HCT116 (cell line): ENCODE measurements at regions not wholly inside any gene's neighbourhood (a gene's known extent, or its start where the extent isn't known, plus 50 kb on each side); places are given as distances from the start of the nearest gene placed in this dataset.

Experiments
- ATAC-seq: fragments of 200-7000 bp; cut with Tn5 transposase; 2 replicates; pipeline ENCODE4 v1.9.1; 2020; ENCODE audit warnings: mild to moderate bottlenecking, moderate library complexity
- BruUV-seq: library from RNA; stranded (reverse); fragments of 400-500 nt; replicated peaks from 2 replicates; lab custom pipeline; 2021; lab: Mats Ljungman, UMichigan
- CTCF ChIA-PET: fragments of 300-600 bp; sonication (Branson Sonifier 250); formaldehyde crosslinking; loops from one replicate; lab custom pipeline; 2021; ENCODE audit warnings: antibody characterized with exemption; lab: Charles Lee
- POLR2A ChIA-PET: fragments of 300-600, 350-600 bp; sonication (Branson Sonifier 250); formaldehyde crosslinking; loops from one replicate; lab custom pipeline; 2021; ENCODE audit warnings: antibody characterized with exemption; lab: Charles Lee
- RAD21 ChIA-PET, 2 experiments: fragments of 300-600 bp; sonication (Branson Sonifier 250); formaldehyde crosslinking; loops; one replicate each; lab custom pipeline; 2023; ENCODE audit warnings: low total read pairs in 2 of 2; ENCODE audit not compliant: uncharacterized antibody in 2 of 2, unreplicated experiment in 2 of 2, low non-redundant PET in 1 of 2; lab: Charles Lee
- DNase-seq: peaks from one replicate; pipeline ENCODE4 v3.0.0-alpha.2; 2010; ENCODE audit warnings: low read depth, low spot score
- H2AFZ ChIP-seq: fragments of 200-600 bp; shearing (Covaris generic), sonication (generic); 2 replicates; pipeline ENCODE4 v1.6.1; 2017; ENCODE audit warnings: low read depth, mixed run types, mixed read lengths, antibody characterized with exemption, low read length; ENCODE audit not compliant: poor library complexity, severe bottlenecking
- H3K27ac ChIP-seq: 2 replicates; pipeline ENCODE4 v1.5.1; 2012; ENCODE audit warnings: low read depth, low read length
- H3K27me3 ChIP-seq: fragments of 200-600 bp; sonication (generic); 2 replicates; pipeline ENCODE4 v1.6.1; 2016; ENCODE audit warnings: mixed run types, low read length, mixed read lengths; ENCODE audit not compliant: insufficient read depth
- H3K36me3 ChIP-seq, 2 experiments: fragments of 200-500 bp in 1 of 2; fragments of 200-600 bp in 1 of 2; sonication (Bioruptor generic) in 1 of 2; sonication (generic) in 1 of 2; 2 replicates each; pipeline versions ENCODE4 v1.5.1 to v1.6.1; 2014 to 2016; ENCODE audit warnings: low read length in 2 of 2, inconsistent platforms in 1 of 2, mixed read lengths in 1 of 2, mixed run types in 1 of 2; ENCODE audit not compliant: insufficient read depth in 2 of 2, control insufficient read depth in 1 of 2
- H3K4me1 ChIP-seq, 2 experiments: fragments of 200-600 bp in 1 of 2; sonication (generic) in 1 of 2; 2 replicates each; pipeline versions ENCODE4 v1.5.1 to v1.6.1; 2012 to 2017; ENCODE audit warnings: low read length in 2 of 2, inconsistent platforms in 1 of 2, mild to moderate bottlenecking in 1 of 2, mixed read lengths in 1 of 2, mixed run types in 1 of 2, moderate library complexity in 1 of 2; ENCODE audit not compliant: insufficient read depth in 2 of 2, control insufficient read depth in 1 of 2
- H3K4me2 ChIP-seq: fragments of 200-600 bp; sonication (generic); 2 replicates; pipeline ENCODE4 v1.6.1; 2017; ENCODE audit warnings: mixed run types, low read length, mixed read lengths
- H3K4me3 ChIP-seq, 2 experiments: fragments of 200-600 bp in 1 of 2; sonication (generic) in 1 of 2; replicated peaks in 1 of 2; 2 replicates each; pipeline ENCODE4 v1.5.1; 2011 to 2016; ENCODE audit warnings: low read length in 2 of 2, control low read depth in 1 of 2, low read depth in 1 of 2, mild to moderate bottlenecking in 1 of 2, mixed read lengths in 1 of 2, mixed run types in 1 of 2
- H3K79me2 ChIP-seq: fragments of 200-600 bp; sonication (generic); 2 replicates; pipeline ENCODE4 v1.6.1; 2017; ENCODE audit warnings: mild to moderate bottlenecking, mixed run types, low read length, moderate library complexity, mixed read lengths; ENCODE audit not compliant: insufficient read depth
- H3K9ac ChIP-seq: fragments of 200-600 bp; sonication (generic); 2 replicates; pipeline ENCODE4 v1.6.1; 2016; ENCODE audit warnings: low read length, mixed read lengths
- H3K9me2 ChIP-seq: fragments of 200-600 bp; sonication (generic), shearing (Covaris generic); 2 replicates; pipeline ENCODE4 v1.6.1; 2017; ENCODE audit warnings: mixed run types, mild to moderate bottlenecking, moderate library complexity; ENCODE audit not compliant: insufficient read depth
- H3K9me3 ChIP-seq, 2 experiments: fragments of 200-500 bp in 1 of 2; fragments of 200-600 bp in 1 of 2; sonication (Bioruptor generic) in 1 of 2; sonication (generic) in 1 of 2; 2 replicates each; pipeline ENCODE4 v1.6.1; 2014 to 2017; ENCODE audit warnings: low read length in 2 of 2, mixed read lengths in 2 of 2, inconsistent platforms in 1 of 2, low read depth in 1 of 2, mild to moderate bottlenecking in 1 of 2, mixed run types in 1 of 2, moderate library complexity in 1 of 2; ENCODE audit not compliant: control insufficient read depth in 1 of 2, insufficient read depth in 1 of 2
- H4K20me1 ChIP-seq: fragments of 200-600 bp; sonication (generic), shearing (Covaris generic); 2 replicates; pipeline ENCODE4 v1.6.1; 2017; ENCODE audit warnings: mixed run types, mild to moderate bottlenecking, moderate library complexity; ENCODE audit not compliant: insufficient read depth
- CBX3 ChIP-seq: IDR thresholded peaks from 2 replicates; pipeline ENCODE4 v1.6.1; 2012; ENCODE audit warnings: low read depth
- EGR1 ChIP-seq: IDR thresholded peaks from 2 replicates; pipeline ENCODE4 v1.6.1; 2012; ENCODE audit warnings: low read depth
- ELF1 ChIP-seq: IDR thresholded peaks from 2 replicates; pipeline ENCODE4 v1.6.1; 2012; ENCODE audit warnings: low read depth, borderline replicate concordance
- EZH2phosphoT487 ChIP-seq: fragments of 200-600 bp; IDR thresholded peaks from 2 replicates; pipeline ENCODE4 v1.6.1; 2018; ENCODE audit warnings: antibody characterized with exemption, borderline replicate concordance
- FOSL1 ChIP-seq: IDR thresholded peaks from 2 replicates; pipeline ENCODE4 v1.6.1; 2012; ENCODE audit warnings: low read depth
- POLR2AphosphoS5 ChIP-seq: IDR thresholded peaks from 2 replicates; pipeline ENCODE4 v1.6.1; 2011; ENCODE audit warnings: mild to moderate bottlenecking, low read depth, low read length, moderate library complexity
- RAD21 ChIP-seq: IDR thresholded peaks from 2 replicates; pipeline ENCODE4 v1.6.1; 2012; ENCODE audit warnings: low read depth, mild to moderate bottlenecking
- SIN3A ChIP-seq: IDR thresholded peaks from 2 replicates; pipeline ENCODE4 v1.6.1; 2012; ENCODE audit warnings: low read depth
- SP1 ChIP-seq: IDR thresholded peaks from 2 replicates; pipeline ENCODE4 v1.6.1; 2012; ENCODE audit warnings: low read depth
- TCF7L2 ChIP-seq: IDR thresholded peaks from 2 replicates; pipeline ENCODE4 v1.7.0; 2011; ENCODE audit warnings: borderline replicate concordance, inconsistent platforms; ENCODE audit not compliant: insufficient read depth, insufficient read length; ENCODE audit errors: extremely low read depth
- YY1 ChIP-seq: IDR thresholded peaks from 2 replicates; pipeline ENCODE4 v1.6.1; 2011; ENCODE audit warnings: low read length, low read depth, moderate library complexity, mild to moderate bottlenecking; ENCODE audit not compliant: insufficient replicate concordance; ENCODE audit errors: extremely low read depth
- ZNF274 ChIP-seq: fragments of 200-500 bp; sonication (Bioruptor generic); IDR thresholded peaks from 2 replicates; pipeline ENCODE4 v1.6.1; 2014; ENCODE audit warnings: mild to moderate bottlenecking, low read depth, low read length, inconsistent platforms
- intact Hi-C: fragments of 100-400 bp; cut with micrococcal nuclease; formaldehyde crosslinking; loops from 2 replicates; pipeline ENCODE4 v1.10.0; 2022
- TF ChIP-seq, protein P1 (sequence below), 3 experiments: fragments of 200-600 bp in 1 of 3; sonication (generic) in 1 of 3; IDR thresholded peaks in 2 of 3; conservative IDR thresholded peaks in 1 of 3; 2 replicates each; pipeline ENCODE4 v1.5.1; 2012 to 2017; ENCODE audit warnings: low read depth in 2 of 3, low read length in 2 of 3, antibody characterized with exemption in 1 of 3, borderline replicate concordance in 1 of 3, control low read depth in 1 of 3, mild to moderate bottlenecking in 1 of 3, mixed read lengths in 1 of 3, mixed run types in 1 of 3, moderate library complexity in 1 of 3; ENCODE audit not compliant: insufficient read depth in 1 of 3
- TF ChIP-seq, protein P2 (sequence below): IDR thresholded peaks from 2 replicates; pipeline ENCODE4 v1.6.1; 2012; ENCODE audit warnings: low read depth

GRCh38 chr14:65346895-65347294 lies 65.6 kb upstream of the FUT8 start:
- Histone ChIP-seq H3K4me2 (no peak overlapping the region), H3K79me2 (no peaks in the 10 kb centered on the region), H3K9me3 (no peaks in the 10 kb centered on the region), H3K36me3 (no peaks in the 10 kb centered on the region), H3K27me3 (no peaks in the 10 kb centered on the region), H2AFZ (no peak overlapping the region), H3K9ac (no peak overlapping the region), H3K9me2 (no peaks in the 10 kb centered on the region), H3K27ac (no peak overlapping the region), H3K4me1 (no peaks in the 10 kb centered on the region), H3K4me3 (no peak overlapping the region), H4K20me1 (no peaks in the 10 kb centered on the region)
- ChIA-PET RAD21 (interaction anchor here in 1 of 2 experiments (0.5 kb wide), 1 partner anchor 110 kb away, joined by 3 read pairs; no protein-coding TSS in a partner anchor), POLR2A (no interaction called here), CTCF (no interaction called here)
- no TSS peak for BruUV-seq
- no peak for TF ChIP-seq ZNF274
- TF ChIP-seq FOSL1: no peak
- no peak for TF ChIP-seq EZH2phosphoT487
- no peak for TF ChIP-seq TCF7L2
- no peak for TF ChIP-seq YY1
- TF ChIP-seq RAD21: no peak
- TF ChIP-seq EGR1: no peak
- TF ChIP-seq, protein P1, sequence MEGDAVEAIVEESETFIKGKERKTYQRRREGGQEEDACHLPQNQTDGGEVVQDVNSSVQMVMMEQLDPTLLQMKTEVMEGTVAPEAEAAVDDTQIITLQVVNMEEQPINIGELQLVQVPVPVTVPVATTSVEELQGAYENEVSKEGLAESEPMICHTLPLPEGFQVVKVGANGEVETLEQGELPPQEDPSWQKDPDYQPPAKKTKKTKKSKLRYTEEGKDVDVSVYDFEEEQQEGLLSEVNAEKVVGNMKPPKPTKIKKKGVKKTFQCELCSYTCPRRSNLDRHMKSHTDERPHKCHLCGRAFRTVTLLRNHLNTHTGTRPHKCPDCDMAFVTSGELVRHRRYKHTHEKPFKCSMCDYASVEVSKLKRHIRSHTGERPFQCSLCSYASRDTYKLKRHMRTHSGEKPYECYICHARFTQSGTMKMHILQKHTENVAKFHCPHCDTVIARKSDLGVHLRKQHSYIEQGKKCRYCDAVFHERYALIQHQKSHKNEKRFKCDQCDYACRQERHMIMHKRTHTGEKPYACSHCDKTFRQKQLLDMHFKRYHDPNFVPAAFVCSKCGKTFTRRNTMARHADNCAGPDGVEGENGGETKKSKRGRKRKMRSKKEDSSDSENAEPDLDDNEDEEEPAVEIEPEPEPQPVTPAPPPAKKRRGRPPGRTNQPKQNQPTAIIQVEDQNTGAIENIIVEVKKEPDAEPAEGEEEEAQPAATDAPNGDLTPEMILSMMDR (IDR thresholded peaks at IDR 0.05 in 2 of 3, conservative IDR thresholded peaks at IDR 0.05 in 1 of 3; ENCODE audit: borderline replicate concordance in 1 of 3, insufficient read depth in 1 of 3, low read depth in 2 of 3, low read length in 2 of 3): no peak
- no peak for TF ChIP-seq SP1
- TF ChIP-seq CBX3: no peak
- TF ChIP-seq, protein P2, sequence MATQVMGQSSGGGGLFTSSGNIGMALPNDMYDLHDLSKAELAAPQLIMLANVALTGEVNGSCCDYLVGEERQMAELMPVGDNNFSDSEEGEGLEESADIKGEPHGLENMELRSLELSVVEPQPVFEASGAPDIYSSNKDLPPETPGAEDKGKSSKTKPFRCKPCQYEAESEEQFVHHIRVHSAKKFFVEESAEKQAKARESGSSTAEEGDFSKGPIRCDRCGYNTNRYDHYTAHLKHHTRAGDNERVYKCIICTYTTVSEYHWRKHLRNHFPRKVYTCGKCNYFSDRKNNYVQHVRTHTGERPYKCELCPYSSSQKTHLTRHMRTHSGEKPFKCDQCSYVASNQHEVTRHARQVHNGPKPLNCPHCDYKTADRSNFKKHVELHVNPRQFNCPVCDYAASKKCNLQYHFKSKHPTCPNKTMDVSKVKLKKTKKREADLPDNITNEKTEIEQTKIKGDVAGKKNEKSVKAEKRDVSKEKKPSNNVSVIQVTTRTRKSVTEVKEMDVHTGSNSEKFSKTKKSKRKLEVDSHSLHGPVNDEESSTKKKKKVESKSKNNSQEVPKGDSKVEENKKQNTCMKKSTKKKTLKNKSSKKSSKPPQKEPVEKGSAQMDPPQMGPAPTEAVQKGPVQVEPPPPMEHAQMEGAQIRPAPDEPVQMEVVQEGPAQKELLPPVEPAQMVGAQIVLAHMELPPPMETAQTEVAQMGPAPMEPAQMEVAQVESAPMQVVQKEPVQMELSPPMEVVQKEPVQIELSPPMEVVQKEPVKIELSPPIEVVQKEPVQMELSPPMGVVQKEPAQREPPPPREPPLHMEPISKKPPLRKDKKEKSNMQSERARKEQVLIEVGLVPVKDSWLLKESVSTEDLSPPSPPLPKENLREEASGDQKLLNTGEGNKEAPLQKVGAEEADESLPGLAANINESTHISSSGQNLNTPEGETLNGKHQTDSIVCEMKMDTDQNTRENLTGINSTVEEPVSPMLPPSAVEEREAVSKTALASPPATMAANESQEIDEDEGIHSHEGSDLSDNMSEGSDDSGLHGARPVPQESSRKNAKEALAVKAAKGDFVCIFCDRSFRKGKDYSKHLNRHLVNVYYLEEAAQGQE: no peak
- no peak for TF ChIP-seq POLR2AphosphoS5
- no peak for TF ChIP-seq ELF1
- TF ChIP-seq SIN3A: no peak
- intact Hi-C loops: no loop called here
- ATAC-seq (no peak), DNase-seq (no peak)
